Esophagus muscularis mucosa (tissue), 4 donors: ENCODE measurements at regions not wholly inside any gene's neighbourhood (a gene's known extent, or its start where the extent isn't known, plus 50 kb on each side); places are given as distances from the start of the nearest gene placed in this dataset.

Experiments
- DNase-seq: peaks from one replicate; pipeline ENCODE4 v3.0.0-alpha.2; 2017; ENCODE audit errors: extremely low spot score
- H3K27ac ChIP-seq, 4 donors: fragments of 200-600 bp; sonication (generic); replicated peaks in 1 of 4; 1 replicate in 3 of 4; 2 replicates in 1 of 4; pipeline ENCODE4 v1.5.1; 2016 to 2019; ENCODE audit warnings: mild to moderate bottlenecking in 1 of 4
- H3K27me3 ChIP-seq, 4 donors: fragments of 200-600 bp; sonication (generic); one replicate each; pipeline versions ENCODE4 v1.5.1 to v1.6.0; 2016 to 2019
- H3K36me3 ChIP-seq, 4 donors: fragments of 200-600 bp; sonication (generic); one replicate each; pipeline ENCODE4 v1.5.1; 2016 to 2019
- H3K4me1 ChIP-seq, 4 donors: fragments of 200-600 bp; sonication (generic); one replicate each; pipeline ENCODE4 v1.5.1; 2016 to 2019
- H3K4me3 ChIP-seq, 4 donors: fragments of 200-600 bp; sonication (generic); 1 replicate in 2 of 4; 2 replicates in 2 of 4; pipeline ENCODE4 v1.5.1; 2016 to 2019; ENCODE audit warnings: mild to moderate bottlenecking in 4 of 4, moderate library complexity in 1 of 4
- H3K9me3 ChIP-seq, 4 donors: fragments of 200-600 bp; sonication (generic); 1 replicate in 3 of 4; 2 replicates in 1 of 4; pipeline ENCODE4 v1.5.1; 2016 to 2019
- CTCF ChIP-seq, 3 experiments: fragments of 200-600 bp in 2 of 3; fragments of 450-650 bp in 1 of 3; sonication (generic) in 2 of 3; IDR thresholded peaks; one replicate each; pipeline ENCODE4 v1.5.1; 2017 to 2019; ENCODE audit warnings: antibody characterized with exemption in 3 of 3, mild to moderate bottlenecking in 2 of 3, moderate library complexity in 1 of 3
- EP300 ChIP-seq: sonication (generic); formaldehyde crosslinking; IDR thresholded peaks from one replicate; pipeline ENCODE4 v1.6.1; 2017; ENCODE audit warnings: antibody characterized with exemption
- POLR2A ChIP-seq: fragments of 450-650 bp; IDR thresholded peaks from one replicate; pipeline ENCODE4 v1.6.1; 2017; ENCODE audit warnings: antibody characterized with exemption, moderate library complexity, mild to moderate bottlenecking, low read depth
- POLR2AphosphoS5 ChIP-seq, 2 donors: sonication (generic); formaldehyde crosslinking; IDR thresholded peaks; one replicate each; pipeline ENCODE4 v1.6.1; 2017; ENCODE audit warnings: antibody characterized with exemption in 2 of 2
- WGBS: methylation state at CpG from one replicate; pipeline ENCODE4 v1.1.5; 2018; 5-methylcytosine and 5-hydroxymethylcytosine counted together
- intact Hi-C: fragments of 100-400 bp; cut with DNase I; formaldehyde crosslinking; loops from one replicate; pipeline ENCODE4 v1.15.1; 2023

GRCh38 chr1:73804935-73805334 is 393.0 kb downstream of the LRRIQ3 start:
- Histone ChIP-seq H3K4me1 (no peaks in the 10 kb centered on the region), H3K9me3 (no peaks in the 10 kb centered on the region), H3K27ac (no peak overlapping the region), H3K36me3 (no peaks in the 10 kb centered on the region), H3K4me3 (no peak overlapping the region), H3K27me3 (no peaks in the 10 kb centered on the region)
- DNase-seq, result no peak
- WGBS, result 83% methylated on average over 3 of the region's 3 CpGs
- TF ChIP-seq CTCF (IDR thresholded peaks at IDR 0.05), result no peak
- TF ChIP-seq POLR2AphosphoS5 (IDR thresholded peaks at IDR 0.05), result no peak
- TF ChIP-seq POLR2A, result no peak
- no peak for TF ChIP-seq EP300
- intact Hi-C loops, result no loop called here

GRCh38 chr1:73803380-73803779 is 394.6 kb downstream of the LRRIQ3 start:
- TF ChIP-seq POLR2AphosphoS5 (IDR thresholded peaks at IDR 0.05) (no peak), CTCF (IDR thresholded peaks at IDR 0.05) (no peak), POLR2A (no peak), EP300 (no peak)
- Histone ChIP-seq H3K36me3 (no peaks in the 10 kb centered on the region), H3K27ac (no peak overlapping the region), H3K27me3 (no peaks in the 10 kb centered on the region), H3K4me1 (no peaks in the 10 kb centered on the region), H3K4me3 (no peak overlapping the region), H3K9me3 (no peaks in the 10 kb centered on the region)
- WGBS, result 88% methylated on average over 4 of the region's 4 CpGs
- DNase-seq, result no peak
- intact Hi-C loops, result no loop called here

GRCh38 chr1:73801912-73802429 is 396.0 kb downstream of the LRRIQ3 start:
- Histone ChIP-seq H3K27ac (no peak overlapping the region), H3K9me3 (no peaks in the 10 kb centered on the region), H3K4me1 (no peaks in the 10 kb centered on the region), H3K4me3 (no peak overlapping the region), H3K27me3 (no peaks in the 10 kb centered on the region), H3K36me3 (no peaks in the 10 kb centered on the region)
- no peak for DNase-seq
- TF ChIP-seq POLR2A, result no peak
- no peak for TF ChIP-seq EP300
- no peak for TF ChIP-seq CTCF (IDR thresholded peaks at IDR 0.05)
- TF ChIP-seq POLR2AphosphoS5 (IDR thresholded peaks at IDR 0.05), result no peak
- intact Hi-C loops, result no loop called here
- 24% methylated on average over 1 of the region's 1 CpG for WGBS

GRCh38 chr1:73800376-73800775 is 397.6 kb downstream of the LRRIQ3 start:
- TF ChIP-seq POLR2A (no peak), EP300 (no peak), POLR2AphosphoS5 (IDR thresholded peaks at IDR 0.05) (no peak), CTCF (IDR thresholded peaks at IDR 0.05) (no peak)
- WGBS, result 15% methylated on average over 2 of the region's 2 CpGs
- no peaks in the 10 kb centered on the region for H3K36me3 ChIP-seq

GRCh38 chr1:73789965-73790364 is 408.0 kb downstream of the LRRIQ3 start:
- no peak for DNase-seq
- H3K27ac ChIP-seq, result no peak overlapping the region
- H3K4me3 ChIP-seq, result no peak overlapping the region
- H3K27me3 ChIP-seq, result no peaks in the 10 kb centered on the region
- TF ChIP-seq POLR2A, result no peak
- TF ChIP-seq CTCF (IDR thresholded peaks at IDR 0.05), result no peak
- no peak for TF ChIP-seq POLR2AphosphoS5 (IDR thresholded peaks at IDR 0.05)
- no peak for TF ChIP-seq EP300
- H3K9me3 ChIP-seq, result no peaks in the 10 kb centered on the region
- intact Hi-C loops, result no loop called here
- no peaks in the 10 kb centered on the region for H3K4me1 ChIP-seq
- no peaks in the 10 kb centered on the region for H3K36me3 ChIP-seq

More at GRCh38 chr1:73800376-73800775, 397.6 kb downstream of the LRRIQ3 start:
- no peak overlapping the region for H3K4me3 ChIP-seq
- H3K27ac ChIP-seq, result no peak overlapping the region
- H3K9me3 ChIP-seq, result no peaks in the 10 kb centered on the region
- intact Hi-C loops, result no loop called here
- DNase-seq, result no peak
- no peaks in the 10 kb centered on the region for H3K27me3 ChIP-seq
- H3K4me1 ChIP-seq, result no peaks in the 10 kb centered on the region
